GM12801 (cell line): ENCODE measurements at regions not wholly inside any gene's neighbourhood (a gene's known extent, or its start where the extent isn't known, plus 50 kb on each side); places are given as distances from the start of the nearest gene placed in this dataset.

ENCODE experiments used
- CTCF ChIP-seq: IDR thresholded peaks from one replicate; pipeline ENCODE4 v1.5.1; 2011; ENCODE audit warnings: control low read depth; ENCODE audit not compliant: insufficient read length; ENCODE audit errors: extremely low read depth

GRCh38 chr1:34380526-34381124, 203.9 kb downstream of the C1orf94 start:
- TF ChIP-seq CTCF = no peak

DNA sequence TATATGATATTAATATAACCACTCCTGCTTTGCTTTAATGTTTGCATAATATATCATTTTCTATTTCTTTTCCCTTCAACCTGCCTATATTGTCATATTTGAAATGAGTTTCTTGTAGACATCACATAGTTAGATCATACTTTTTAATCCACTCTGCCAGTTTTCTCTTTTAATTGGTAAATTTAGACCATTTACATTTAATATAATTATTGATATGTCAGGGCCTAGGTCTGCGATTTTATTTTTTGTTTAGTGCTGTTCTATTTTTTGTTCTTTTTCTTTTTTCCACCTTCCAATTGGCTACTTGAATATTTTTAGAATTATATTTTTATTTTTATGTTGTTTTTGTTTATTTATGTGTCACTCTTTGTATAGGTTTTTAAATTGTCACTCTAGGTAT, 213.3 kb downstream of the C1orf94 start:
- no peak for TF ChIP-seq CTCF

- TF ChIP-seq CTCF = no peak
Measured at GRCh38 chr1:34396042-34396441, 219.3 kb downstream of the C1orf94 start.

DNA sequence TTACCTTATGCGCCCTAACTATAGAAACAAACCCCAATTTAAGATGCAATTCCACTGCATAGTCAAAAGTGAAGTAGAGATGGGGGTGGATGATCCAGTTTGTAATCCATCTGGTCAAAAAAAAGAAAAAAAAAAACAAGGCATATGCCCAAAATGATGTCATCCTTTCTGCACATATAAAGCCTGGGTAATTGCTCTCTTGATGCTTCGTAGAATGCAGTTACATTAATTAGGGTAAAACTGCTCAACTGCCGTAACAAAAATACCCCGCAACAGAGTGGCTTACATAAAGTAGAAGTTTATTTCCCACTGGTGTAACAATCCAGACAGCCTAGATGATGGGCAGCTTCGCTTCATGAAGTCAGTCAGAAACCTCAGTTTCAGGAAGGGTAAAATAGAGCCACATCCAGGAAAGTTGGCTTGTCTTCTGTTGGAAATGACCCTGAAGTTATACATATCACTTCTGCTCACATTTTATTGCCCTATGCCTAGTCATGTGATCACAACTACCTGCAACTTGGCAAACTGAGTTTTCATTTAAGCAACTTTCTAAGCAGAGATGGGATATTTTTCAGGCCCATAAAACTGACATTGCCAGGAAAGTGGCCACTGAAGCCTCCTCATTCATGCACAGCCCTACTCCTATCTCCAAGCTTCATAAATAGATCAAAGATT, 221.7 kb downstream of the C1orf94 start:
- TF ChIP-seq CTCF = no peak

- no peak for TF ChIP-seq CTCF
Measured at GRCh38 chr1:34398916-34399275, 222.2 kb downstream of the C1orf94 start.

DNA sequence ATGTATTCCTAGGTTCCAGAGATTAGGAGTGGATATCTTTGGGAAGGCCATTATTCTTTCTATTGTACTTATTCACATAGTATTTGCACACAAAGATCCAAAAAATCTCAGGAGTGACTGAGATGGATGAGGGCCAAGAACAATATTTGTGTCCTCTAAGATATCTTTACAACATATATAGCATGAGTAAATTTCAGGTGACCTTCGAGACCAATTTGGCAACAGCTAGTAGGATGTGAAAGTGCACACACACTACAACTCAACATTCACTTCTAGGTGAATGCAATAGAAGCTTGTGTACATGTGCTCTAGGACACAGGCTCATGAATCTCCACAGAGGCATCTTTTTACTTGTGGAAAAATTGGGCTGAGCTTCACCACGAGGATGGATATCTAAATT, 224.0 kb downstream of the C1orf94 start:
- TF ChIP-seq CTCF = no peak

GRCh38 chr1:34403156-34403555, 226.4 kb downstream of the C1orf94 start:
- no peak for TF ChIP-seq CTCF
